H4 (cell line): ENCODE measurements at regions not wholly inside any gene's neighbourhood (a gene's known extent, or its start where the extent isn't known, plus 50 kb on each side); places are given as distances from the start of the nearest gene placed in this dataset.
"Not testable (repeated sequence)": the region's sequence is repeated elsewhere in the genome, so short reads cannot be mapped to it uniquely, and the experiment has no call there.

Experiments
- DNase-seq: peaks from one replicate; pipeline ENCODE4 v3.0.0-alpha.2; 2015; ENCODE audit warnings: low spot score

DNA sequence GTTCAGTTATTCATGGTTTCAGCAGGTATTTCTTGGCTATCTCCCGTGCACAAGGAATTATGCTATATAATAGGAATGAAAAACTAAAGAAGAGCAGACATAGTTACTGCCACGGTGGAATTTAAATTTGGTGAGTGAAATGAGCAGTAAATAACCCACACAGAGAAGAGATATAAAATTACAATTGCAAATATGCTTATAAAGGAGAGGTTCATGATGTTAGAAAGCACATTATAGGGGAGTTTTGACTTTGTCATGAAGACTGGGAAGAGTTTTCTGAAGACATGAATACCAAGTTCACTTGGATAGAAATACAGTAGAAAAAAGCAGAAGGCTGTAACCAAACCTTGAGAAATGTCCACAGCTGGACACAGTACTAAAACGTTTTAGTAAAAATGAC, 712.0 kb upstream of the AADAT start:
- no peak for DNase-seq

DNA sequence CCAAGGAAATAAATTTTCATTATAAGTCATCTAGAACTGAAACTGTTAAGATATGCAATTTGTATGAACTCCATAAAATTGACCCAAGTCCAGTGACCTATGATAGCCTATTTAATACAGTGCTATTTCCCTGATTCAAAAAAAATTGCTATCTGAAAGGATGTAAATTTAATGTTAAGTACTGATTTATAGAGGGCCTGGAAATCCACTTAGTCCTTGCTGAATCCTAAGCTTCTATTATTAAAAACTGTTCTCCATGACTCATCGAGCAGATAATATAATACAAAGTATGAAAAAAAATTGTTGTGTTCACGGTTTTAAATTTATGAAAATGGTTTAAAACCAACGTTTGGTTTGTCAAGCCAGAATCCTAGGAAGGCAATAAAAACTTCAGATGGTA, 704.8 kb upstream of the AADAT start:
- DNase-seq: no peak

DNA sequence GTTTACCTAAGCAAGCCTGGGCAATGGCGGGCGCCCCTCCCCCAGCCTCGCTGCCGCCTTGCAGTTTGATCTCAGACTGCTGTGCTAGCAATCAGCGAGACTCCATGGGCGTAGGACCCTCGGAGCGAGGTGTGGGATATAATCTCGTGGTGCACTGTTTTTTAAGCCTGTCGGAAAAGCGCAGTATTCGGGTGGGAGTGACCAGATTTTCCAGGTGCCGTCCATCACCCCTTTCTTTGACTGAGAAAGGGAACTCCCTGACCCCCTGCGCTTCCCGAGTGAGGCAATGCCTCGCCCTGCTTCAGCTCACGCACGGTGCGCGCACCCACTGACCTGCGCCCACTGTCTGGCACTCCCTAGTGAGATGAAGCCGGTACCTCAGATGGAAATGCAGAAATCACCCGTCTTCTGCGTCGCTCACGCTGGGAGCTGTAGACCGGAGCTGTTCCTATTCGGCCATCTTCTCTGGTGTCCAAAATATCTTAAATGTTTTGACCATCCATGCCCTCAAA, 698.8 kb upstream of the AADAT start:
- not testable (repeated sequence) for DNase-seq

DNA sequence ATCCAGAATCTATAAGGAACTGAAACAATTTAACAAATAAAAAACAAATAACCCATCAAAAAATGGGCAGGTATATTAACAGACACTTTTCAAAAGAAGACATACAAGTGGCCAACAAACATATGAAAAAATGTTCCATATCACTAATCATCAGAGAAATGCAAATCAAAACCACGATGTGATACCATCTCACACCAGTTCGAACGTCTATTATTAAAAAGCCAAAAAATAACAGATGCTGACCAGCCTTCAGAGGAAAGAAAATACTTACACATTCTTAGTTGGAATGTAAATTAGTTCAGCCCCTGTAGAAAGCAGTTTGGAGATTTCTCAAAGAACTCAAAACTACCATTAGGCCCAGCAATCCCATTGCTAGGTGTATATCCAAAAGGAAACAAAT, 687.9 kb upstream of the AADAT start:
- no peak for DNase-seq

DNA sequence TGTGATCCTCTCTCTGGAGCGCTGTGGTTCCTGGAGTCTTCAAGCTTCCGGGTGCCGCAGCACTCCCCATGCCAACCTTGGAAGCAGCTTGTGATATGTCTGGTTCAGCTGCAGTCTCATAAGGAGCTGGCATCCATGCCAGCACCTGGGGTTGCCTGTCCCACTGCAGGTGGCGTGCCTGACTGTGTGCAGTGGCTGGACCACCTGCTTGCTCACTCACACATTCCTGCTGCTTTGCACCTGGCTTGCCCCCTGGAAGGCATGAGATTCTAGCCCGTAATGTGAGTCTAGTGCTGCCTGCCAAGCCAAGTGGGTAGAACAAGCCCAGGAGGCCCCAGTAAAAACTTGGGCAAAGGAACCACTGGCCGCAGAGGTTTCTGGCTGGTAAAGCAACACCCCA, 687.2 kb upstream of the AADAT start:
- no peak for DNase-seq

DNA sequence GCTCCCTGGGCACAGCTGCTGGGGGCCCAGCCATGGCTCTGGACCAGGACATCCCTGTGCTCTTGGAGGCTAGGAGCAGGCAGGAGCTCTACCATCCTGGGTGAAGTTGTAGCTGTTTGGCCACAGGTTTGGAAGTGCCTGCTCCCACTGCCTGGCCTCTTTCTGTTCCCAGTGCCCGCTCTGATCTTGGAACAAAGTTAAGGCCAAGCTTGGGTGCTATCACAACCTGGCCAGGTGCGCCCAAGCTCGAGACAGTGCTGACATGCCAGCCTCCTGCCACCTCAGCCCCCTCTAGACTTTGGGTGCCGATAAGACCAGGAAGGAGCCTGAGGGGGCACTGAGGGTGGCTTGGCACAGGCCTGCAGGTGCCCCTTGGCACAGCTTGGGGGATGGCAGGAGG, 686.1 kb upstream of the AADAT start:
- no peak for DNase-seq

DNA sequence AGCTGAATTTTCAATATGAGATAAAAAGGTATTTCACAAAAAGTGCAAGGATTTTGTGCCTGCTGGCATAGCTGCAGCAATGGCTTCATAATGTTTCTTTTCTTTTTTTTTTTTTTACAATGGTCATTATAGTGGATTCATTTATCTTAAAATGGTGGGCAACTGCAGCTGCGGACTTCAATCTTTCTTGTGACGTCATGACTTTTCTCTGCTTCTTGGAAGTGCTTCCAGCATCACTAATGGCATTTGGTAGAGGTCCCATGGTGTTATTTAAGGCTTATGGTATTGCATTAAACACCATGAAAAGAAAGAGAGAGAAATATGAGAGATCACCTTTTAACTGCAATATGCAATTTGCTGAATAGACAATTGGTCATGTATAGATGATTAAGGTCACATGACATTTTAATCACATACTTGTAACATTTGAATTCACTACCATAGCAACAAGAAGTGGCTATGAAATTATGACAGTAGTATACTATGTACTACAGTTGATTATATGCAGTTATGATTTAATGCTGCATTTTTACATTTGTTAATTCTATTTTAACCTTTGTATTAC, 684.0 kb upstream of the AADAT start:
- no peak for DNase-seq

DNA sequence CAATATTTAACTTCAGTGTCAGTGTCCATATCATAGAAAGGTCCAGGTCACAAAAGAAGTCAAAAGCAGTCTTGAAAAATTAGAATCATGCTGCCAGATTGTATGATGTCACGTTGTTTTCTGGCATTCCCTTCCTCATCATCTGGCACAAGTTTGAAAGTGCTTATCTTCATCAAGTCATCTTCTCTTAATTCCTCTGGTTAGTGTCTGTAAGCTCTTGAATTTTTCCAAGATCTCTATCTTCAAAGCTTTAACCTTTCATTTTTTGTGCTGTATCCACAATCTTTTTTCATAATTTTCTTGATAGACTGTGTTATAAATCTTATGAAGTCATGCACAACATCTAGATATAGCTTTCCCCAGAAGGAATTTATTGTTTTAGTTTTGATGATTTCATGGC, 682.7 kb upstream of the AADAT start:
- no peak for DNase-seq

DNA sequence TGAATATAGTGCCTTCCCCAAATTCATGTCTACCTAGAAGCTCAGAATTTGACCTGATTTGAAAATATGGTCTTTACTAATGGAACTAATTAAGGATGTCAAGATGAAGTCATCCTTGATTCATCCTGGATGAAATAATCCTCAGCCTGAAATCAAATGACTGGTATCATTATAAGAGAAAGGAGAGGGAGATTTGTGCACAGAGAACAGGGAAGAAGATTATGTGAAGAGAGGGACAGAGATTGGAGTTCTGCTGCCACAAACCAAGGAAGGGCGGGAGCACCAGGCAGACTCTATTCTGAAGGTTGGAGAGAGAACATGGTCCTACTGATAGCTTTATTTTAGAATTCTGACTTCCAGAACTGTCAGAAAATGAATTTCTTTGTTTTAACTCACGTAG, 680.9 kb upstream of the AADAT start:
- DNase-seq: no peak

DNA sequence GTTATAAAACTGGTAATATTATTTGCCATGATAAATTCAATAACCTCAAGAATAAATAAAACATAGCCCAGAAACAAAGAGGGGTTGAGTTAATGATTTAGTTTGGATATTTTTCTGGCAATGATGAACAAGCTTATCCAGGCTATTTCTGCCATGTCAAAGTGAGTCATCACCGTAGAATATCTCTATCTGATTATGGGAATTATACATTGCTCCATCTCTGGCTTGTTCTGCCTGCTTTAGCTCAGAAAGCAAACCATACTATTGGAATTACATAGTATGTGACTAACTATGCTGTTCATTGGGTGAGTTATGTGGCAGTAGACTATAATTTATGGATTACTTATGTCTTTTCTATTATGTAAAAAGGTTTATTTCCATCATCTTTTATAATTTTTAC, 680.1 kb upstream of the AADAT start:
- no peak for DNase-seq

DNA sequence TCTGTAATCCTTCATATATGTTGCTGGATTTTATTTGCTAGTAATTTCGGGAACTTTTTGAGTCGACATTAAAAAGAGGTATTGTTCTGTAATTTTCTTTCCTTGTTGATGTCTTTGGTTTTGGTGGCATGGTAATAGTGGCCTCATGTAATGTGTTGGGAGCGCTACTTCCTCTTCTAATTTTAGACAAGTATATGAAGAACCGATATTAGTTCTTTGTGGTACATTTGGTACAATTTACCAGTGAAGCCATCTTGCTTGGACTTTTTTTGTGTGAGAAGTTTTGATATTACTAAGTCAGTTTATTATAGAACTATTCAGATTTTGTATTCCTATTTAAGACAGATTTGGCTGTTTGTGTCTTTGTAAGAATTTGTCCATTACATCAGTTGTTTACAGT, 669.2 kb upstream of the AADAT start:
- no peak for DNase-seq

DNA sequence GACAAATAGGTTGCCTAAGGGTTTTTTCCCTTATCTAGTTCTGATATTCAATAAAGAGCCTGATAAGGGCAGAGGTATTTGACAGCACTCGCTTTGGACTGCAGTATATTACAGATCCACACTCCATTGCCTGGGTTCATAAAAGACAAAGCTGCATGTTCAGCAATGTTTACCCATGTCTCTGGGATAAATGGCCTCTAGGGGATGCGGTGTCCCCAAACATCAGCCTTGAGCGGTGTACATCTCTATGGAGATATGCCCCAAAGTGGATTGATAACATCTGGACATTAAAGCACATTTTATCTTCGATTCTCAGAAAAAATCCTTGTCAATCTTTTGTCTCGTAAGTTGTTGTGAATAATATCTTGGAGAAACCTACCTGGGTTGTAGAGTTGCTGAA, 660.8 kb upstream of the AADAT start:
- no peak for DNase-seq

DNA sequence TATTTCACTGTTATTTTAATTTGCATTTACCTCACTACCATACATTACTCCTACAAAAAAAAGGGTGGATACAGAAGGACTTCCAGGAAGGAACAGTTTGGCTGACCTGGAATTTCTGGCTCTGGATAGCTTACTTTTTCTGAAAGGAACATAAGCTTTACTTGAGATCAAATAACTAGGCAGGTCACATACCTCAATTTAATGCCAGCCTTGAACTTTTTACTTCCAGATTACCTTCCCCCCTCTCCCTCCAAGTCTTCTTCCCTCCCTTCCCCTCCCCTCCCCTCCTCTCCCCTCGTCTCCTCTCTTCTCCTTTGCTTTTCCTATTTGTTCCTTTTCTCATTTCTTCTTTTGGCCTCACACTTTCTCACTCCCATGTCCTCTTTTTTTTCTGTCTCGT, 659.2 kb upstream of the AADAT start:
- DNase-seq: no peak

DNA sequence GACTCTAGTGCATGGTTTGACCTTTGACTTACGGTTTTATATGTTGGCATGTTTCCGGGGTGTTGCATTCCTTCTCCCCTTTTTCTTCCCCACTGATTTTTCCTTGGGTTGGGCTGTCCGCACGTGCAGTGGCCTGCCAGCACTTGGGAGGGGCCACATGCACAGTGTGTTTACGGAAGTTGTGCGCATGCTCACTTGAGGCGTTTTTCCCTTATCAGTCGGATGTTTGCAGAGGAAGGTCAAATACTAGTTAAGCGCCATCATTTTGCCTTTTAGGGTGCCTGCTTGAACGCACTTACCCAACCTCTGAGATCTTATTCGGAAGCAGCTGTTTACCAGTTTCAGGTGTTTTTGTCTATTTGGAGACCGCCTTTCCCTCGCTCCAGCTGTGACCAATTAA, 653.9 kb upstream of the AADAT start:
- no peak for DNase-seq

DNA sequence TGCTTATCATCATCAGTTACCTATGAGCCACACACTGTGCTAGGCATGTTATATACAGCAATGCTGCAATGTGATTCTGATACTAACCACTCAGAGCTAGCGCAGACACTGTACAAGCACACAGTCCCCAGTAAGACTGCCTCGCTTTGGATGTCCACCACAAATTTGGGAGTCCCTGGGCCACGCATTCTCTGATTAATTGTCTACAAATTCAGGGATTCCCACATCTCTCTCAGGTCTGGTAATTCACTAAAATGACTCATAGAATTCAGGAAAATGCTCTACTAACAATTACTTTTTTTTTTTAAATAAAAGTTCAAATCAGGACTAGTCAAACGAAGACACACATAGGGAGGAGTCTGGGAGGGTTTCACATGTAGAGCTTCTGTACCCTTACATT, 652.1 kb upstream of the AADAT start:
- no peak for DNase-seq

DNA sequence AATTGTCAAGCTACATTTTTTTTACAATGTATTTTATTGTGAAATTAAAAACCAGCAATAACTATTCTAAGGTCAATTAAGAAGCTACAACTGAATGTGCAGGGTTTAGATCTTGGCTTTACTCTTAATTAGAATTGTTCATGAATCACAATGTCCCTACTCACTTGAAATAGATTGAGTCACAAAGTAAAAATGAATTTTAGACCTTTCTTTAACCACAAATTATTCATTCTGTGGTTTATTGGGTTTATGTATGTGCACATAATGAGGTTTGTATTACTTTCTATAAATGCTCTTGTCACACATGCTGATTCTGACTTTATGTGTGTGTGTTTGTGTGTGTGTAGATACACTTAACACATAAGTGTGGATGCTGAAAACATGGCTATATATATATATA, 647.0 kb upstream of the AADAT start:
- peak; percentile 9 for DNase-seq

DNA sequence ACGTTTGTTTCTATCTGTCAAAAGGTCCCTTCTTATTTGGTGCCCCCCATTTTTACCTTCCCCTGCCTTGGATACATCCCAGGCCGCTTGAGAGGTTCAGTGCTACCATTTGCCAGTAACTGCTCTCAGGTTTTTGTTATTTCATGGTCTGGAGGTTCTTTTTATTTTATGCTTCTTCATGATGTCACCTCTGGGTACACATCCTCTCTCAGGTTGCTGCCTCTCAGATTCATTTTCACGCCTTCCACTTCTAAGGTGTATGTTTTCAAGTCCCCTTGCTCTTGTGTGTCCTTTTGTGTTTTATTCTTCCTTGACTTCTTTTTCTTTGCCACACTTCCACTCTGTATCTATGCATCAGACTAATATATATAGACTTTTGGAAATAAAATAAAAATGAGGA, 640.1 kb upstream of the AADAT start:
- DNase-seq: no peak

DNA sequence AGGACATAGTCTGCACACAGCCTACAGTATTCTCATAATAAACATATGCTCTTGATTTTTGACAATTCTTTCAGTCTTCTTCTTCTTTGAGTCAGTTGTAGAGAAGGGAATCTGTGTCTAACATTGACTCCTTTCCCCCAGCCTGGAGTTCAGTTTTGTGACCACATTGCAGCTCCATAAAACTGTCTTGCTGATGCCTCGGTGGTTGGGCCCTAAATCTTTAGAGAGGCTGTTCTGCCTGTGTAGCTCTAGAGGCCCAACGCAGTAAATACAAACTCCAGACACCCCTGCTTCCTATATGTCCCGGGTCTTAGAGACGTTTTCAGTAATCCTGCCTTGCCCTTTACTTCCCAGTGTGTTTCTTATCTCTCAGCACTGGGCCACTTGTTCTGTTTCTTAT, 639.5 kb upstream of the AADAT start:
- no peak for DNase-seq

DNA sequence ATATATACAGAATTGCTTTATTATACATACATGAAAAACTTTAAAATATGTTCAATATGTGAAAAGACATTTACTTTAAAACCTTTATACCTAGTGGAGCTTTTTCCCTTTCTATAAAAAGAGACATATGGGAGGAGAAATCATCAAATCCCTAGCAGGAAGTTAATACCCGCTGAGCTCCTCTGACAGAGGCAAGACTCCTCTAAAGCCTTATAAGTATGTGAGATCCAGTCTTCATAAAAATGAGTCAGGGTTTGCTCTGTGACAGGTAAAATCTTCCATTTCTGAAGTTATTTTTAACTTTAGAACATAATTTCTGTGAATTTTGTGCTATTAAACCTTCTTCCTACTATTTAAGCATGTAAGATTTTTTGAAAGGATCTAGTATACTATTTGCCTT, 634.4 kb upstream of the AADAT start:
- no peak for DNase-seq

DNA sequence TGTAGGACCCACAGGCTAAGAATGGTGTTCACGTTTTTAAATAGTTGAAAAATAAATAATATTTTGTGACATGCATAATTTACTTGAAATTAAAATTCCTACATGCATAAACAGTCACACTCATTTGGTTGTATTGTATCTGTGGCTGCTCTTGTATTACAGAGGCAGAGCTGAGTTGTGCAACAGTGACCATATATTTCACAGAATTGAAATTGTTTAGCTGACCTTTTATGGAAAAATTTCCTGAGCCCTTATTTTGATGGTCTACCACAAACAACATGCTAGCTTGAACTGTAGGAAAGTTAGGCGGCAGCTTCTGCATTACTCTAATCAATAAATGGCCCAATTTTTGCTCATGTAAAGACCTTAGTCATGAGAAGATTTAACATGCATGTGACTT, 633.4 kb upstream of the AADAT start:
- DNase-seq: no peak

DNA sequence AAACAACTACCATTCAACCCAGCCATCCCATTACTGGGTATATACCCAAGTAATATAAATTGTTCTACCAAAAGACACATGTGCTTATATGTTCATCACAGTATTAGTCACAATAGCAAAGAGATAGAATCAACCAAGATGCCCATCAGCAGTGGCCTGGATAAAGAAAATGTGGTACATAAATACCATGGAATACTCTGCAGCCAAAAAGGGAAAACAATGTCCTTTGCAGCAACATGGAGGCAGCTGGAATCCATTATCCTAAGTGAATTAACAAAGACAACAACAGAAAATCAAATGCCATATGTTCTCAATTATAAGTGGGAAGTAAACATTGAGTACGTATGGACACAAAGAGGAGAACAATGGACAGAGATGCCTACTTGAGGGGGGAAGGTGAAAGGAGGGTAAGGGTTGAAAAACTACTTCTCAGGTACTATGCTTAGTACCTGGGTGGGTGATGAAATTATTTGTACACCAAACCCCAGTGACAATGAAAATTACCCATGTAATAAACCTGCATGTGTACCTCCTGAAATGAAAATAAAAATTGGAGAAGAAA, 632.1 kb upstream of the AADAT start:
- DNase-seq: no peak

DNA sequence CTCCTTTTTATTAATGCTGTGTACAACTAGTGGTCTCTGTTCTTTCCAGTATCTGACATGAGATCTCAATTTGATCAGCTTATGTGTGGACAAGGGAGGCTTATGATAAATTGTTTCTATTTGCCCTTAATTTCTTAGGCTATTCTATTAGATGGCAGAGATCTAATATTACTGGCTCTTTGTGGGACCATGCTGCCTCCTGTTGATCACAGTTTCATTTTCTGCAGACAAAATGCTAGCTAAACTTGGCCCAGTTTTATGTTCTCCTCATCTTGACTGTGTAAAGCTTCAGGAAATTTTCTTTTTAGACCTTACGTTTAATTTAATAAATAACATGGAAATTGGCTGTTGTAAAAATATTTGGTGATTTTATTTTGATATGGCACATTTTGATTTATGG, 627.1 kb upstream of the AADAT start:
- no peak for DNase-seq

DNA sequence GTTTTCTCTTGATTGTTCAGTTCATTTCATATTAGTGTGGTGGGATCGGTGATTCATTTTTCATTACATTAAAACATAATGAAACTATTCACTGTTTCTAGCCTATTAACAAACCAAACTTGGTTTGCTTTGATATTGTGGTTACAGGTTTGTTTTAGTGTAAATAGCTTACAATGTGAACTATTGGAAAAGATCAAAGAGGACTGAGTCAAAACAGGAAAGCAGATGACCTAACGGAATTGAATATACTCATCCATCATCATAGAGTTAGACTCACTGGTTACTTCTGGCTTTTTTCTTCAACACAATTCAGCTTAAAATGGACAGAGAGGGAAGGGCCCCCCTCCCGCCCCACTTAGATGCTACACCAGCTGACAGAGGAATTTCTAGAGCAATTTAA, 616.2 kb upstream of the AADAT start:
- no peak for DNase-seq

DNA sequence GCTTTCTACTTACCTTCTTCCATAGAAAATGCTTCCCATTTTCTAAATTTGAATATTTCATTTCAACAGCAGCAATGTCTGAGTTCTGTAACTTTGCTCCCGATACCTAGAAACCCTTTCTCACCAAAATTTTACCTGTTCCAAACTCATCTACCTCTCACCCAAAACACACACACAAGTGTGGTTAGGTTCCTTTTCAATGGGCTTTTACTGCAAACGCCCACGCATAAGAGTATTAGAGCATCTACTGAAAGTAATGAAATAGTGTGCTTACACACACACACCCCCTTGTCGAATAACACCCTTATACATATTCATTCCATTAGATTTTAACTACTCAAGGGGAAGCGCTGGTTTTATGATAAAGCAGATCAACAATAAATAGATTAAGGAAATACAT, 610.3 kb upstream of the AADAT start:
- DNase-seq: no peak
